ENCODE measurements at regions not wholly inside any gene's neighbourhood (a gene's known extent, or its start where the extent isn't known, plus 50 kb on each side); places are given as distances from the start of the nearest gene placed in this dataset.
"Not testable (repeated sequence)": the region's sequence is repeated elsewhere in the genome, so short reads cannot be mapped to it uniquely, and the experiment has no call there.

- no peak for DNase-seq
Observed at GRCh38 chr9:1115370-1115769, 65.2 kb downstream of the DMRT2 start.

GRCh38 chr9:1117439-1117838, 67.3 kb downstream of the DMRT2 start:
- DNase-seq = no peak

- no peak for DNase-seq
Observed at GRCh38 chr9:1120500-1121165, 70.5 kb downstream of the DMRT2 start.

DNA sequence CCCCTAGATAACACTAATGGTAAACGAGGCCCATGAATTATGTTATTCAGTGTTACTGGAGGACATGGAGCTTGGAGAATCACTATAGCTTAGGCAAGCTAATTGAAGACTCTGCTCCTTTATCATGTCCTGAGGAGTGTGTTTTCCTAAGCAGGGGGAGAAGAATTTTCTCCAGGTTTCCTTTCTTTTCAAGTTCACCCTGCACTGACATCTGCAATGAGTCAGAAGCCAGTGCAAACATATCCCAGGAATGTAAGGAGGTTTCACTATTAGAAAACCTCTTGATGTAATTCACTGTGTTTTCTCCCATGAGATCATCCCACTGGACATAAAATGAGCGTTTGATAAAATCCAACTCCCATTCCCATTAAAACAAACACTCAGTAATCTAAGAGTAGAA, 75.6 kb downstream of the DMRT2 start:
- no peak for DNase-seq

GRCh38 chr9:1128046-1128445, 77.9 kb downstream of the DMRT2 start:
- DNase-seq = no peak

DNA sequence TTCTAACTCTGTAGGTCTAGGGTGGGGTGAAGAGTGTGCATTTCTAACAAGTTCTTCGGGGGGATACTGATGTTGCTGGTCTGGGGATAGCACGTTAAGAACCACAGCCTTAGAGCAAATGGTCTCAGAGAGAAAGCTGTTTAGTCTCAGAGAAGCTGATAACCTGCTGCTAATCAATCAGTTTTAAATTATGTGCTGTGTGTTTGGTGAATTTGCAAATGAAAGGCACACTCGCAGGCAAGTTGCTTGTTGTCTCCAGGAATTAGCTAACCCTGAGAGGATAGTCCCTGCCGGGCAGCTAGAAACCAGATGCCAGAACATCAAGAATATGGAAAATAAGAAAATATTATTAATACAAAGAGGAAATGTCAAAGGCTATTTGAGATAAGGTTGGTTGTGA, 79.2 kb downstream of the DMRT2 start:
- DNase-seq = no peak

- DNase-seq = no peak
Observed at GRCh38 chr9:1140057-1140456, 89.9 kb downstream of the DMRT2 start.

- no peak for DNase-seq
Observed at GRCh38 chr9:1151691-1152090, 101.5 kb downstream of the DMRT2 start.

DNA sequence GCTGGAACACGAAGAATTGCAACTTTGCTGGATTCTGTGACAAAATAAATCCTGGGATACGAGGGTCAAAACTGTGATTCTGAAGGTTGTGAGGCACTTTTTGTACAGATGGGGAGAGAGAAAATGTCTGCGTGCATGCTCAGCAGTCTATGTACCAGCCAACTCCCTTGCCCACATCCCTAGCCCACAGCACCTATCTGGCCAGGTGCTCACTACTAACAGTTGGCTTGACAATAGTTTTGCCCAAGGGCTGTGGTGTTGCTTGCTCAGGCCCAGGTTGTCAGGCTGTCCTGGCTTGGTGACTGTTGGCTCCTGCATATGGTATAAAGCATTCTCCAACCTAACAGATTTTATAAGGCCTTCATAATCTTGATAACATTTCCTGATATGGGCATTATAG, 102.0 kb downstream of the DMRT2 start:
- DNase-seq = no peak

DNA sequence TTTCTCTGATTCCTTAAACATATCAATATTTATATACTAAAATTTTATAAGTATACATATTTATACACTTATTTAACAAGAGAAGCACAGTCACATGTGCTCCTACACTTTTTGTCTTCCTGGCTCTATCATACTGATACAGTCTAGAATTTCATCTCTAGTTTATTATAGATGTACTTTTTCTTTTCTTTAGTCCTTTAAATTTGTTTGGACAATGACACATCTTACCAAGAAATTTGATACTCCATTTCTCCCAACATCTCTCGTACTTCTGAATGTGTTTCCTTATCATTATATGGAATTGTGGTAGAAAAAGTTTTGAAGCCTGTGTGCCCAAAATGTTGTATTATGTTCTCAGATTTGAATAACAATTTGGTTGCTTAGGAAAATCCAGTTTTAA, 104.6 kb downstream of the DMRT2 start:
- no peak for DNase-seq

DNA sequence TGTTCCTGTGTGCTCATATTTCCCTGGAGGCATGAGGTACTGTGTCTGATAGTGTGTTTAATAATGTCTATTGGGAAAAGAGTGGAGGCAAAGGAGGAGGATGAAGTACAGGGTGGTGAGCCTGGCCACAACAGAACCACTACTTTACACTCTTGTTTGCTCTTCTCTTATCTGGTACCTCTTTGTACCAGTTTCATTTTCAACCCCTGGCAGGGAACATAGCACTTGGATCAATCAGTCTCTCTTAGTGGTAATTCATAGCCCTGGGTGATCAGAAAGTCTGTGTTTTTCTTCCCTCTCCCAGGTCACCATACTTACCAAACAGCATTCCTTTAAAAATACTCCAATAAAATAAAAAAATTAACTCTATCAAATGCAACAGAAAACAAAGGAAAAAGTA, 105.4 kb downstream of the DMRT2 start:
- DNase-seq = no peak

- no peak for DNase-seq
Observed at GRCh38 chr9:1156794-1157550, 106.8 kb downstream of the DMRT2 start.

GRCh38 chr9:1157836-1158235, 107.7 kb downstream of the DMRT2 start:
- DNase-seq = no peak

- DNase-seq = no peak
Observed at GRCh38 chr9:1170918-1171317, 120.8 kb downstream of the DMRT2 start.

- DNase-seq = no peak
Observed at GRCh38 chr9:1171546-1171945, 121.4 kb downstream of the DMRT2 start.

DNA sequence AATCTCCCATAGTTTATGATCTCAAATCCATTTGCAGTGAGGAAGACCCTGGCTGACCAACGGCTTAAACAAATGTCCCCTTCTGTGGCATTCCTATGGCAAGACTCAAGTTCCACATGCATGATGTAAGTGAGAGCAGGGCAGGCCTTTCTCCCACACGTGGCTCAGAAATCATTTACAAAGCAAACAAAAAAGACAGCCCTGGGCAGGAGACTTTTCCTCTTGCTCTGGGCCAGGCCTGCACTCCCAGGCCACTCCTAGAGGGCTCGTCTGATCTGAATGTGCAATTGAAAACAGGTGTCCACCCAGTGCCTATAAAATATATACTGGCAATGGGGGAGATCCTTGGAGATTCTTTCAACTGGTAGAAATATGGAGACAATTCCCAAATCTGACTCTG, 123.1 kb downstream of the DMRT2 start:
- no peak for DNase-seq

GRCh38 chr9:1173993-1174392, 123.8 kb downstream of the DMRT2 start:
- DNase-seq = no peak

DNA sequence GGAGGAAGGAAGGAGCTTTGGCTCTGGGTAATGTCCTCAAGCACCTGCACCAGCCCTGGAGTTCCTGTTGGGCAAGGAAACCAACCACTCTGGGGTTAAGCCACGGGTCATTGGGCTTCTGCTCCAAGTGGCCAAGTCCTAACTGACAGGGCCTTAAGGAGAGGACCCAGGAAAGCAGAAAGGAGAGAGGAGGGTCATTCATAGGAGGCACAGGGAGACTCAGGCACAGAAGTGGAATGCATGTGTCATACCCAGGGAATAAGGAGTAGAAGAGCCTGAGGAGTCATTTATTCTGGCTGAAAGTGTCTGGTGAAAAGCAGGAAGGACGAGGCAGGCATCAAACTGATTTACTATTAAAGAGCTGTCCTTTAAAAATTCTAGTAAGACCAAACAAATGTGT, 129.2 kb downstream of the DMRT2 start:
- DNase-seq = no peak

GRCh38 chr9:1184146-1184545, 134.0 kb downstream of the DMRT2 start:
- DNase-seq = no peak

DNA sequence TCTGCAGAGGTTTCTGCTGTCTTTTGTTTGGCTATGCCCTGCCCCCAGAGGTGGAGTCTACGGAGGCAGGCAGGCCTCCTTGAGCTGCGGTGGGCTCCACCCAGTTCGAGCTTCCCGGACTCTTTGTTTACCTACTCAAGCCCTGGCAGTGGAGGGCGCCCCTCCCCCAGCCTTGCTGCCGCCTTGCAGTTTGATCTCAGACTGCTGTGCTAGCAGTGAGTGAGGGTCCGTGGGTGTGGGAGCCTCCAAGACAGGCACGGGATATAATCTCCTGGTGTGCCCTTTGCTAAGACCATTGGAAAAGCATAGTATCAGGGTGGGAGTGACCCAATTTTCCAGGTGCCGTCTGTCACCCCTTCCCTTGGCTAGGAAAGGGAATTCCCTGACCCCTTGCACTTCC, 137.0 kb downstream of the DMRT2 start:
- not testable (repeated sequence) for DNase-seq

DNA sequence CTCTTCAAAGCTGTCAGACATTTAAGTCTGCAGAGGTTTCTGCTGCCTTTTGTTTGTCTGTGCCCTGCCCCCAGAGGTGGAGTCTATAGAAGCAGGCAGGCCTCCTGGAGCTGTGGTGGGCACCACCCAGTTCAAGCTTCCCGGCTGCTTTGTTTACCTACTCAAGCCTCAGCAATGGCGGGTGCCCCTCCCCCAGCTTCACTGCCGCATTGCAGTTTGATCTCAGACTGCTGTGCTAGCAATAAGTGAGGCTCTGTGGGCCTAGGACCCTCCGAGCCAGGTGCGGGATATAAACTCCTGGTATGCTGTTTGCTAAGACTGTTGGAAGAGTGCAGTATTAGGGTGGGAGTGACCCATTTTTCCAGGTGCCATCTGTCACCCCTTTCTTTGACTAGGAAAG, 145.5 kb downstream of the DMRT2 start:
- not testable (repeated sequence) for DNase-seq

GRCh38 chr9:1198085-1198484, 147.9 kb downstream of the DMRT2 start:
- no peak for DNase-seq

DNA sequence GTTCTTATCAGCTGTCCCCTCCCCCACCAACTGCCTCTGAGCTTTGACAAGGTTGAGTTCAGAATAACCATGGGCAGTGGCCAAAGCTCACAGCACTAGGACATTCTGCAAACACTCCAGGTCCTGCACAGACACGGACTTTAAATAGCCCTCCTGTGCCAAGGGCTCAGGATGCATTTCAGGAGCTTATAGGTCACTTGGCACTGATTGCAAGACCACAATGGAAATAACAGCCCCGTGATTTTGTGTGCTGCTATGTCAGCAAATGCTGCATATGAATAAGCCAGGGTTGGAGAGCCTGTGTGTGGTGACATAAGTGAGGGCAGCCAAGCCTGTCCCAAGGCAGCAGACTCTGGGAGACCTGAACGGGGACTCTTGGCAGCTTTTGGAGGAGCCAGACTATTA, 150.7 kb downstream of the DMRT2 start:
- DNase-seq = no peak

GRCh38 chr9:1201262-1201661, 151.1 kb downstream of the DMRT2 start:
- no peak for DNase-seq

DNA sequence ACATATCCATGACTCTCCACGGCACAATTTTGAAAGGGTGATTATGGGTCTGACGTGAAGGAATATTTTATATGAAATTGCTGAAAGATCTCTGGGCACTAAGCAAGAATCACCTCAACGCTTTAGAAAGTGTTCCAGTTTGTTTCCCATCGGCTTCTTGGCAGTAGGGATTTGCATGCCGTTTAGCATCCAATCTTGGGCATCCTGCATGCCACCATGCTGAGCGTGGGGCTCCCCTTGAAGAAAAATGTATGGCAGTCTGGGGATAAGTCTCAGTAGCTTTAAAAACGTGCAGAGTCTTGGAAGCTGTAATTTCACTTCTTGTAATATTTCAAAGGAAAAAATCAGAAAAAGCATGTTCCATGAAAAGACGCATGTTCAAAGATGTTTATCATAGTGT, 151.7 kb downstream of the DMRT2 start:
- no peak for DNase-seq

Measured in NCI-H187 (cell line).